HUES6 (cell line): ENCODE measurements at regions not wholly inside any gene's neighbourhood (a gene's known extent, or its start where the extent isn't known, plus 50 kb on each side); places are given as distances from the start of the nearest gene placed in this dataset.

Experiments
- H3K27ac ChIP-seq: 2 replicates; pipeline ENCODE4 v1.7.0; 2013; ENCODE audit warnings: low read depth, mild to moderate bottlenecking, low read length, inconsistent platforms
- H3K27me3 ChIP-seq: 2 replicates; pipeline ENCODE4 v1.6.1; 2013; ENCODE audit warnings: low read length; ENCODE audit not compliant: control insufficient read depth, insufficient read depth
- H3K36me3 ChIP-seq: 2 replicates; pipeline ENCODE4 v1.6.1; 2013; ENCODE audit warnings: low read length; ENCODE audit not compliant: control insufficient read depth, insufficient read depth
- H3K4me1 ChIP-seq: 2 replicates; pipeline ENCODE4 v1.6.1; 2013; ENCODE audit warnings: low read length; ENCODE audit not compliant: control insufficient read depth, insufficient read depth
- H3K4me3 ChIP-seq: 2 replicates; pipeline ENCODE4 v1.5.1; 2013; ENCODE audit warnings: low read depth, low read length
- H3K9ac ChIP-seq: one replicate; pipeline ENCODE4 v1.6.1; 2013; ENCODE audit warnings: mild to moderate bottlenecking, low read length
- H3K9me3 ChIP-seq: 2 replicates; pipeline ENCODE4 v1.6.1; 2013; ENCODE audit warnings: low read depth, low read length; ENCODE audit not compliant: control insufficient read depth, insufficient read depth

GRCh38 chr3:71846185-71846584 lies 61.2 kb upstream of the PROK2 start:
- Histone ChIP-seq H3K9ac (no peak overlapping the region), H3K9me3 (no peaks in the 10 kb centered on the region), H3K27me3 (no peaks in the 10 kb centered on the region), H3K27ac (no peak overlapping the region), H3K36me3 (no peaks in the 10 kb centered on the region), H3K4me3 (no peak overlapping the region), H3K4me1 (peaks cover 4% of the 10 kb centered on the region; the same call in 1 of the 2 replicates)

DNA sequence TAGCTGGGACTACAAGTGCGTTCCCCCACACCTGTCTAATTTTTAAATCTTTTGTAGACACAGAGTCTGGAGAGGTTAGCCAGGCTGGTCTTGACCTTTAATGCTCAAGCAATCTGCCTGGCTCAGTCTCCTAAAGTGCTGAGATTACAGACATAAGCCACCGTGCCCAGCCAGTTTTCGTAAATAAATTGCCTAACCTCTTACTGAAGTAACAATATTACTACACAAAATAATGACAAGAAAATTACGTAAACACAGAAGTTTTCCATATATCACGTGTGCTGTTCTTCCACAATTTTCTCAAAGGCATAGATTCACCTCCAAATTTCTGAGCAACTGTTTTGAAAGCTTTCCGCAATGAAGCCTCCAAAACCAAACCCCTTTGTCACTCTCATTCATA lies 58.1 kb upstream of the PROK2 start:
- Histone ChIP-seq H3K9me3 (no peaks in the 10 kb centered on the region), H3K9ac (no peak overlapping the region), H3K4me3 (no peak overlapping the region), H3K27me3 (no peaks in the 10 kb centered on the region), H3K4me1 (peaks cover 7% of the 10 kb centered on the region), H3K27ac (no peak overlapping the region), H3K36me3 (no peaks in the 10 kb centered on the region)

- Histone ChIP-seq H3K27me3 (no peaks in the 10 kb centered on the region), H3K9ac (no peak overlapping the region), H3K27ac (peak overlapping the region; percentile 47; the same call in 1 of the 2 replicates), H3K36me3 (no peaks in the 10 kb centered on the region), H3K4me3 (no peak overlapping the region), H3K4me1 (peaks cover 16% of the 10 kb centered on the region), H3K9me3 (no peaks in the 10 kb centered on the region)
These were observed 53.5 kb upstream of the PROK2 start for GRCh38 chr3:71838406-71838805.
